GM12875 (cell line): ENCODE measurements at regions not wholly inside any gene's neighbourhood (a gene's known extent, or its start where the extent isn't known, plus 50 kb on each side); places are given as distances from the start of the nearest gene placed in this dataset.

ENCODE experiments used
- H3K4me3 ChIP-seq: one replicate; pipeline ENCODE4 v1.5.1; 2011; ENCODE audit warnings: low read depth, low read length, control low read depth
- TF ChIP-seq, protein P1 (sequence below): IDR thresholded peaks from 2 replicates; pipeline ENCODE4 v1.5.1; 2011; ENCODE audit warnings: low read depth, mild to moderate bottlenecking, control low read depth, inconsistent platforms, low read length, moderate library complexity, borderline replicate concordance; ENCODE audit not compliant: insufficient read depth

- TF ChIP-seq, protein P1, sequence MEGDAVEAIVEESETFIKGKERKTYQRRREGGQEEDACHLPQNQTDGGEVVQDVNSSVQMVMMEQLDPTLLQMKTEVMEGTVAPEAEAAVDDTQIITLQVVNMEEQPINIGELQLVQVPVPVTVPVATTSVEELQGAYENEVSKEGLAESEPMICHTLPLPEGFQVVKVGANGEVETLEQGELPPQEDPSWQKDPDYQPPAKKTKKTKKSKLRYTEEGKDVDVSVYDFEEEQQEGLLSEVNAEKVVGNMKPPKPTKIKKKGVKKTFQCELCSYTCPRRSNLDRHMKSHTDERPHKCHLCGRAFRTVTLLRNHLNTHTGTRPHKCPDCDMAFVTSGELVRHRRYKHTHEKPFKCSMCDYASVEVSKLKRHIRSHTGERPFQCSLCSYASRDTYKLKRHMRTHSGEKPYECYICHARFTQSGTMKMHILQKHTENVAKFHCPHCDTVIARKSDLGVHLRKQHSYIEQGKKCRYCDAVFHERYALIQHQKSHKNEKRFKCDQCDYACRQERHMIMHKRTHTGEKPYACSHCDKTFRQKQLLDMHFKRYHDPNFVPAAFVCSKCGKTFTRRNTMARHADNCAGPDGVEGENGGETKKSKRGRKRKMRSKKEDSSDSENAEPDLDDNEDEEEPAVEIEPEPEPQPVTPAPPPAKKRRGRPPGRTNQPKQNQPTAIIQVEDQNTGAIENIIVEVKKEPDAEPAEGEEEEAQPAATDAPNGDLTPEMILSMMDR, result no peak
- no peak overlapping the region for H3K4me3 ChIP-seq
Observed at GRCh38 chr2:128477026-128477820, 158.6 kb upstream of the HS6ST1 start.

- TF ChIP-seq, protein P1, result no peak
Observed at GRCh38 chr2:128477891-128478290, 159.2 kb upstream of the HS6ST1 start.

GRCh38 chr2:128485761-128486639 lies 167.3 kb upstream of the HS6ST1 start:
- no peak overlapping the region for H3K4me3 ChIP-seq
- TF ChIP-seq, protein P1, result no peak

More at GRCh38 chr2:128477891-128478290, 159.2 kb upstream of the HS6ST1 start:
- H3K4me3 ChIP-seq, result no peak overlapping the region

- no peak overlapping the region for H3K4me3 ChIP-seq
- TF ChIP-seq, protein P1, result no peak
Observed at GRCh38 chr2:128486640-128487375, 168.1 kb upstream of the HS6ST1 start.

GRCh38 chr2:128487650-128488387 lies 169.2 kb upstream of the HS6ST1 start:
- H3K4me3 ChIP-seq, result no peak overlapping the region

DNA sequence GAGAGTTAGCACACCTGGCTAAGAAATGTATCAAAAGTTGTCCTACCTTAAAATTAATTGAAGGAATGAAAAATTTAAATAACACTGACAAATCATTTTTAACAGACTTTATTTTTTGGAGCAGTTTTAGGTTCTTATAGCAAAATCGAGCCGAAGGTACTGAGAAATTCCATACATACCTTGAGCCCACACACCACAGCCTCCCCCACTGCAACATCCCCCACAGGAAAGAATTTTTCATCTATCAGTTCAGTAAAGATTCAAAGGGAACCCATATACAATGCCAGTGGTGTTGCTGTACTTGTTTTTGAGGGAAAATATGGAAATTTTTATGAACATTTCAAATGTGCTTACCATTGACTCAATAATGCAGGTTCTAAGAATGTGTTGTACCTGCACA lies 169.8 kb upstream of the HS6ST1 start:
- TF ChIP-seq, protein P1, result no peak
- no peak overlapping the region for H3K4me3 ChIP-seq

More at GRCh38 chr2:128487650-128488387, 169.2 kb upstream of the HS6ST1 start:
- TF ChIP-seq, protein P1, result no peak
